ENCODE measurements at regions not wholly inside any gene's neighbourhood (a gene's known extent, or its start where the extent isn't known, plus 50 kb on each side); places are given as distances from the start of the nearest gene placed in this dataset.
"Not testable (repeated sequence)": the region's sequence is repeated elsewhere in the genome, so short reads cannot be mapped to it uniquely, and the experiment has no call there.

GRCh38 chr11:25755918-25756584, 575.9 kb upstream of the ANO3 start:
- no peak for DNase-seq (ENCODE audit: low read depth in 2 of 2)

- no peak for DNase-seq (ENCODE audit: low read depth in 2 of 2)
Measured at GRCh38 chr11:25758145-25758661, 573.7 kb upstream of the ANO3 start.

- no peak for DNase-seq (ENCODE audit: low read depth in 2 of 2)
Measured at GRCh38 chr11:25766332-25767015, 565.5 kb upstream of the ANO3 start.

GRCh38 chr11:25769287-25769686, 562.6 kb upstream of the ANO3 start:
- DNase-seq (ENCODE audit: low read depth in 2 of 2) = no peak

GRCh38 chr11:25771605-25772004, 560.3 kb upstream of the ANO3 start:
- DNase-seq (ENCODE audit: low read depth in 2 of 2) = no peak

- peak in 1 of 2 experiments; percentile 1 for DNase-seq (ENCODE audit: low read depth in 2 of 2)
Measured at GRCh38 chr11:25775603-25776002, 556.3 kb upstream of the ANO3 start.

GRCh38 chr11:25776238-25776637, 555.7 kb upstream of the ANO3 start:
- no peak for DNase-seq (ENCODE audit: low read depth in 2 of 2)

- DNase-seq (ENCODE audit: low read depth in 2 of 2) = no peak
Measured at GRCh38 chr11:25777343-25777742, 554.6 kb upstream of the ANO3 start.

- no peak for DNase-seq (ENCODE audit: low read depth in 2 of 2)
Measured at GRCh38 chr11:25779033-25779432, 552.9 kb upstream of the ANO3 start.

- DNase-seq (ENCODE audit: low read depth in 2 of 2) = no peak
Measured at GRCh38 chr11:25787416-25787815, 544.5 kb upstream of the ANO3 start.

- DNase-seq (ENCODE audit: low read depth in 2 of 2) = no peak
Measured at GRCh38 chr11:25790396-25790795, 541.5 kb upstream of the ANO3 start.

GRCh38 chr11:25793637-25794036, 538.3 kb upstream of the ANO3 start:
- no peak for DNase-seq (ENCODE audit: low read depth in 2 of 2)

- DNase-seq (ENCODE audit: low read depth in 2 of 2) = no peak
Measured at GRCh38 chr11:25794804-25795203, 537.1 kb upstream of the ANO3 start.

- DNase-seq (ENCODE audit: low read depth in 2 of 2) = no peak
Measured at GRCh38 chr11:25816411-25816810, 515.5 kb upstream of the ANO3 start.

- no peak for DNase-seq (ENCODE audit: low read depth in 2 of 2)
Measured at GRCh38 chr11:25824688-25825087, 507.2 kb upstream of the ANO3 start.

- DNase-seq (ENCODE audit: low read depth in 2 of 2) = not testable (repeated sequence)
Measured at GRCh38 chr11:25831485-25831884, 500.4 kb upstream of the ANO3 start.

GRCh38 chr11:25838918-25839625, 492.9 kb upstream of the ANO3 start:
- no peak for DNase-seq (ENCODE audit: low read depth in 2 of 2)

- DNase-seq (ENCODE audit: low read depth in 2 of 2) = no peak
Measured at GRCh38 chr11:25844811-25845210, 487.1 kb upstream of the ANO3 start.

GRCh38 chr11:25855916-25856315, 476.0 kb upstream of the ANO3 start:
- DNase-seq (ENCODE audit: low read depth in 2 of 2) = no peak

GRCh38 chr11:25859776-25860175, 472.2 kb upstream of the ANO3 start:
- no peak for DNase-seq (ENCODE audit: low read depth in 2 of 2)

- peak; percentile 34 to 36 for DNase-seq (ENCODE audit: low read depth in 2 of 2)
Measured at GRCh38 chr11:25860677-25861450, 471.1 kb upstream of the ANO3 start.

GRCh38 chr11:25862159-25862558, 469.8 kb upstream of the ANO3 start:
- no peak for DNase-seq (ENCODE audit: low read depth in 2 of 2)
